ENCODE measurements at regions not wholly inside any gene's neighbourhood (a gene's known extent, or its start where the extent isn't known, plus 50 kb on each side); places are given as distances from the start of the nearest gene placed in this dataset.

GRCh38 chr12:20109676-20110075 lies 258.7 kb upstream of the PDE3A start:
- no peak for TF ChIP-seq EP300 (IDR thresholded peaks at IDR 0.05; ENCODE audit: borderline replicate concordance)
- TF ChIP-seq NFIC (IDR thresholded peaks at IDR 0.05) = no peak
- TF ChIP-seq ZBTB7A (IDR thresholded peaks at IDR 0.05; ENCODE audit: low read depth) = no peak
- TF ChIP-seq FOXM1 (IDR thresholded peaks at IDR 0.05; ENCODE audit: borderline replicate concordance, low read depth) = no peak
- TF ChIP-seq CEBPB (IDR thresholded peaks at IDR 0.05) = no peak
- TF ChIP-seq TEAD4 (IDR thresholded peaks at IDR 0.05) = no peak
- no peak for TF ChIP-seq TCF12 (IDR thresholded peaks at IDR 0.05; ENCODE audit: low read depth)
- TF ChIP-seq MAX (IDR thresholded peaks at IDR 0.05) = no peak
- TF ChIP-seq CREB1 (IDR thresholded peaks at IDR 0.05; ENCODE audit: low read depth) = no peak
- no peak for TF ChIP-seq TAF1 (IDR thresholded peaks at IDR 0.05; ENCODE audit: low read depth)
- TF ChIP-seq RAD21 (IDR thresholded peaks at IDR 0.05; ENCODE audit: low read depth) = no peak
- no peak for TF ChIP-seq YY1 (IDR thresholded peaks at IDR 0.05; ENCODE audit: low read depth)
- TF ChIP-seq USF1 (IDR thresholded peaks at IDR 0.05) = no peak
- TF ChIP-seq EGR1 (IDR thresholded peaks at IDR 0.05) = no peak
- TF ChIP-seq REST (IDR thresholded peaks at IDR 0.05; ENCODE audit: low read depth) = no peak

GRCh38 chr12:20119596-20120402 lies 248.5 kb upstream of the PDE3A start:
- TF ChIP-seq EGR1 (IDR thresholded peaks at IDR 0.05) (no peak), TEAD4 (IDR thresholded peaks at IDR 0.05) (no peak), RAD21 (IDR thresholded peaks at IDR 0.05; ENCODE audit: low read depth) (no peak), USF1 (IDR thresholded peaks at IDR 0.05) (no peak), NFIC (IDR thresholded peaks at IDR 0.05) (no peak), FOXM1 (IDR thresholded peaks at IDR 0.05; ENCODE audit: borderline replicate concordance, low read depth) (no peak), ZBTB7A (IDR thresholded peaks at IDR 0.05; ENCODE audit: low read depth) (no peak), TAF1 (IDR thresholded peaks at IDR 0.05; ENCODE audit: low read depth) (no peak), REST (IDR thresholded peaks at IDR 0.05; ENCODE audit: low read depth) (no peak), EP300 (IDR thresholded peaks at IDR 0.05; ENCODE audit: borderline replicate concordance) (no peak), CREB1 (IDR thresholded peaks at IDR 0.05; ENCODE audit: low read depth) (no peak), YY1 (IDR thresholded peaks at IDR 0.05; ENCODE audit: low read depth) (no peak), MAX (IDR thresholded peaks at IDR 0.05) (no peak), CEBPB (IDR thresholded peaks at IDR 0.05) (no peak), TCF12 (IDR thresholded peaks at IDR 0.05; ENCODE audit: low read depth) (no peak)

DNA sequence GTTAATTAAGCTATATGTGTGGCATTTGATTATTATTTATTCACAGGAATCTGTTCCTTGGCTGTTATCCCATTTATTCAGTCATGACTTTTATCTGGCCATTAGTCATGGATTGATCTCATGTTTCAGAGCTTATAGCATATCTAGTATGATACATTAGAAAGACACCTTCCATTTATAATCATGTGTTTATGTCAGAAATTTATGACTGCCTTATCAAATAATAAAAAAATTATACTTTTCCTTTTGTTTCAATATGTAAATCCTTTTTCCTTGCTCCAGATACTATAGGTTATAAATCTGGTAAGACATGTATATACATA lies 248.0 kb upstream of the PDE3A start:
- no peak for TF ChIP-seq MAX (IDR thresholded peaks at IDR 0.05)
- no peak for TF ChIP-seq REST (IDR thresholded peaks at IDR 0.05; ENCODE audit: low read depth)
- no peak for TF ChIP-seq CEBPB (IDR thresholded peaks at IDR 0.05)
- TF ChIP-seq RAD21 (IDR thresholded peaks at IDR 0.05; ENCODE audit: low read depth) = no peak
- TF ChIP-seq ZBTB7A (IDR thresholded peaks at IDR 0.05; ENCODE audit: low read depth) = no peak
- no peak for TF ChIP-seq NFIC (IDR thresholded peaks at IDR 0.05)
- no peak for TF ChIP-seq FOXM1 (IDR thresholded peaks at IDR 0.05; ENCODE audit: borderline replicate concordance, low read depth)
- no peak for TF ChIP-seq TCF12 (IDR thresholded peaks at IDR 0.05; ENCODE audit: low read depth)
- TF ChIP-seq CREB1 (IDR thresholded peaks at IDR 0.05; ENCODE audit: low read depth) = no peak
- TF ChIP-seq EGR1 (IDR thresholded peaks at IDR 0.05) = no peak
- TF ChIP-seq USF1 (IDR thresholded peaks at IDR 0.05) = no peak
- TF ChIP-seq YY1 (IDR thresholded peaks at IDR 0.05; ENCODE audit: low read depth) = no peak
- TF ChIP-seq TAF1 (IDR thresholded peaks at IDR 0.05; ENCODE audit: low read depth) = no peak
- no peak for TF ChIP-seq TEAD4 (IDR thresholded peaks at IDR 0.05)
- TF ChIP-seq EP300 (IDR thresholded peaks at IDR 0.05; ENCODE audit: borderline replicate concordance) = no peak
